ENCODE measurements at regions not wholly inside any gene's neighbourhood (a gene's known extent, or its start where the extent isn't known, plus 50 kb on each side); places are given as distances from the start of the nearest gene placed in this dataset.

DNA sequence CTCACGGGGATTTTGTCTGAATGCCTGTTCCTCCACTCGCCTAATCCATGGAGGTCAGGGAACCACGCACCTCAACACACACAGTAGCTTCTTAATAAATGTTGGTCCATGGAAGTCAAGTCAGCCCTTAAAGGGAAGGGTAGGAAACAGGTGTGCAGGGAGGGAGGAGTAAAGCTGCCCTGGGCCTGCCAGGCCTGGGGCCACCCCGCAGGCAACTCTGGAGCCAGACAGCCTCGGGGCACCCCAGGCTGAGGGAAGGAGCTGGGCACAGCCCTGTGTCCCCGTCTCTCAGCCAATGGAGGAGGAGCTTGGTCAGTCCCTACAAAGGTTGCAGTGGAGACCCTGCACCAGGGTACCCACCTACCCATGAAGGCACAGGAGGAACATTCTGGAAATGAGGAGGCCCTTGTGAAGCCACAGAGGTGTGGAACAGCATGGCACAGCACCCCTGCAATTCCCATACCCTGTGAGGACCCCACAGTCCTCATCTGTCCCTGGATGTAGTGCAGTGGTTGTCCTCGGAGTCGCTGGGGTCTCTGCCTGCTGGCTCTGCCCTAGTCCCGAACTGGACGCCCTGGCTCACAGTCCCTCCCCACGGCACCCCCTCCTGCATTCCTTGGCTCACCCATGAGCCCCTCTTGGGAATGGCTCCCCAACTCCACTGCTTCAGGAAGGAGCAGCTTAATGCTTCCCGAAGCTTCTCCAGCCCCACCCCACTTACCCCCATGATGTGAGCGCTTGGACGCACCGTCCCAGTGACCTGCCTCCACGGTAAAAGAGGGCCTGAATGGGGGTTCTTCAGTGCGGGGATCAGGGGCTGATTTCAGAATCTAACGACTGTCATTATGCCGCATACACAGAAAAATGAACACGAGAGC lies 79.2 kb upstream of the INSIG1 start:
- Mint-ChIP-seq H3K4me1 (ENCODE audit: low read depth) (peaks cover 30% of the 10 kb centered on the region), H3K9me3 (no peaks in the 10 kb centered on the region), H3K27ac (no peak overlapping the region), H3K27me3 (ENCODE audit: insufficient read depth) (peaks cover 2% of the 10 kb centered on the region), H3K4me3 (no peak overlapping the region), H3K36me3 (ENCODE audit: low read depth) (no peaks in the 10 kb centered on the region)
- no peak for DNase-seq
- TF ChIP-seq, protein P1, sequence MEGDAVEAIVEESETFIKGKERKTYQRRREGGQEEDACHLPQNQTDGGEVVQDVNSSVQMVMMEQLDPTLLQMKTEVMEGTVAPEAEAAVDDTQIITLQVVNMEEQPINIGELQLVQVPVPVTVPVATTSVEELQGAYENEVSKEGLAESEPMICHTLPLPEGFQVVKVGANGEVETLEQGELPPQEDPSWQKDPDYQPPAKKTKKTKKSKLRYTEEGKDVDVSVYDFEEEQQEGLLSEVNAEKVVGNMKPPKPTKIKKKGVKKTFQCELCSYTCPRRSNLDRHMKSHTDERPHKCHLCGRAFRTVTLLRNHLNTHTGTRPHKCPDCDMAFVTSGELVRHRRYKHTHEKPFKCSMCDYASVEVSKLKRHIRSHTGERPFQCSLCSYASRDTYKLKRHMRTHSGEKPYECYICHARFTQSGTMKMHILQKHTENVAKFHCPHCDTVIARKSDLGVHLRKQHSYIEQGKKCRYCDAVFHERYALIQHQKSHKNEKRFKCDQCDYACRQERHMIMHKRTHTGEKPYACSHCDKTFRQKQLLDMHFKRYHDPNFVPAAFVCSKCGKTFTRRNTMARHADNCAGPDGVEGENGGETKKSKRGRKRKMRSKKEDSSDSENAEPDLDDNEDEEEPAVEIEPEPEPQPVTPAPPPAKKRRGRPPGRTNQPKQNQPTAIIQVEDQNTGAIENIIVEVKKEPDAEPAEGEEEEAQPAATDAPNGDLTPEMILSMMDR (IDR thresholded peaks at IDR 0.05) = no peak

DNA sequence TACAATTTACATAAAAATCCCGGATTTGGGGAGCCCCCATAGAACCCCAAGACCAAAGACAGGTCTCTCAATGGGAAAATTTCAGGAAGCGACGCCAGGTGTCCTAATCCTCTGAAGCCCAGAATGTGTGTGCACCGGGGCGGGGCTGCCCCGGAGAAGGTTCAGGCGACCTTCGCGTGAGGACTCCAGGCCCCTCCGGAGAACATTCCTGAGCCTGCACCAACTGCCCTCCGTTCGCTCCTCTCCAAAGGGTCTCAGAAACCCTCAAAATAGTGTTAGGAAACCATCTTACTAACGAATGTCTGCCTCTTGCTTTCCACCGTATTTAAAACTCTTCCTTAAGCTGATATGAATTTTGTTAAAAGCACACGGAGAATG lies 78.5 kb upstream of the INSIG1 start:
- no peak overlapping the region for H3K4me3 Mint-ChIP-seq
- no peaks in the 10 kb centered on the region for H3K9me3 Mint-ChIP-seq
- no peak for DNase-seq
- TF ChIP-seq, protein P1 (IDR thresholded peaks at IDR 0.05) = no peak
- peaks cover 24% of the 10 kb centered on the region for H3K4me1 Mint-ChIP-seq (ENCODE audit: low read depth)
- no peak overlapping the region for H3K27ac Mint-ChIP-seq
- no peaks in the 10 kb centered on the region for H3K36me3 Mint-ChIP-seq (ENCODE audit: low read depth)
- peaks cover 2% of the 10 kb centered on the region for H3K27me3 Mint-ChIP-seq (ENCODE audit: insufficient read depth)

DNA sequence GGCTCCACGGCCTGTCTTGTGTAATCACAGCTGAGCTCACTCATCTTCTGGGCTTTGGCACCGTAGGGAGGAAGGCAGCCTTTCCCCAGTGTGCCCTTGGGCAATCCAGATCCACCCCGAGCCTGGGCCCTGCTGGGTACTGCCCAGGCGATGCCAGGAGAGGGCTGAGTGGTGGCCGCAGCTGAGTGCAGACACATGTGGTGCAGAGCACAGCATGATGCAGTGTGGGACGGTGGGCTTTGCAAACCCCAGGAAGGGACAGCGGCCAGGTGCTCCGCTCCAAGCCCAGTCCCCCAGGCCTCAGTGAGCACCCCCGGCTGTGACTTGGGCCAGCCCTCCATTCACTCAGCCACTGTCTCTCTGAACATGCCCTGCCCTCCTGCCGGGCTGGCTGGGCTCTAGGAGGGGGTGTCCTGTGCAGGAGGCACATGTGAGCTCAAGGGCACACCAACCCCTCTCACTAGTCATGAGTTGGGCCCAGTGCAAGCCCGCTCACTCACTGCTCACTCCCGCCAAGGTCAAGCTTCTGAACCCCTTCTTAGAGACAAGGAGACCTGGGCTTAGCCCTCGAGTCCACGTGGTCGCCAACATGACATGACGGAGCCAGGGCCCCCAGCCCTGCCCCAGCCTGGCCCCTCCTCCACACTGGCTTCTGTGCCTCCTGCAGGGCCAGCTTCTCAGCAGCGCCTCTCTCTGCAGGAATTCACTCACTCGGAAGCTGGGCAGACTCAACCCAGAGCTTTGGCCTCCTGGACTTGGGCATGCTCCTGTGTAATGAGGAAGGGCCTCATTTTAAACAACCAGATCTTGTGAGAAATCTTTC lies 77.5 kb upstream of the INSIG1 start:
- TF ChIP-seq, protein P1 (IDR thresholded peaks at IDR 0.05) = no peak
- no peaks in the 10 kb centered on the region for H3K36me3 Mint-ChIP-seq (ENCODE audit: low read depth)
- H3K27me3 Mint-ChIP-seq (ENCODE audit: insufficient read depth) = peaks cover 2% of the 10 kb centered on the region
- peaks cover 17% of the 10 kb centered on the region; the same call in 1 of the 2 replicates for H3K4me1 Mint-ChIP-seq (ENCODE audit: low read depth)
- no peak overlapping the region for H3K4me3 Mint-ChIP-seq
- H3K27ac Mint-ChIP-seq = no peak overlapping the region
- DNase-seq = no peak
- H3K9me3 Mint-ChIP-seq = no peaks in the 10 kb centered on the region

DNA sequence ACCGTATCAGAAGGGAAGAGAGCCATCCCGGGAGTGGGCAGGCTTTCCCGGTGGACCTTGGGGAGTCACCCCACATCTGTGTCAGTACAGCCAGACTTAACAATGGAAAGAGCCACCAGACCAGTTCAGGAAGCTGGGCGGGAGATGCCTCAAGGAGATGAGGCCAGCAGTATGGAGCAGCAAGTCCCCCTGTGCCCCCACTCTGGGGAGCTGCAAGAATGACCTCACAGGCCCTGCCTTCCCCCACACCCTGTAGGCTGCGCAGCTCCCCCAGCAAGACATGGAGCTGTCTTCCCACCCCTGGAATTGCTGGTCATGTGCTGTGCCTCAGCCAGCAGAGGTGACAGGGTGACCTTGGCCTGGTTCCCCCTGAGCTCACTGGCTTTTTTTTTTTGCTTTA lies 76.8 kb upstream of the INSIG1 start:
- Mint-ChIP-seq H3K9me3 (peaks cover 4% of the 10 kb centered on the region; the same call in 1 of the 2 replicates), H3K4me3 (no peak overlapping the region), H3K36me3 (ENCODE audit: low read depth) (no peaks in the 10 kb centered on the region), H3K27me3 (ENCODE audit: insufficient read depth) (peaks cover 2% of the 10 kb centered on the region), H3K4me1 (ENCODE audit: low read depth) (peaks cover 17% of the 10 kb centered on the region; the same call in 1 of the 2 replicates), H3K27ac (no peak overlapping the region)
- TF ChIP-seq, protein P1 (IDR thresholded peaks at IDR 0.05) = no peak
- DNase-seq = no peak

DNA sequence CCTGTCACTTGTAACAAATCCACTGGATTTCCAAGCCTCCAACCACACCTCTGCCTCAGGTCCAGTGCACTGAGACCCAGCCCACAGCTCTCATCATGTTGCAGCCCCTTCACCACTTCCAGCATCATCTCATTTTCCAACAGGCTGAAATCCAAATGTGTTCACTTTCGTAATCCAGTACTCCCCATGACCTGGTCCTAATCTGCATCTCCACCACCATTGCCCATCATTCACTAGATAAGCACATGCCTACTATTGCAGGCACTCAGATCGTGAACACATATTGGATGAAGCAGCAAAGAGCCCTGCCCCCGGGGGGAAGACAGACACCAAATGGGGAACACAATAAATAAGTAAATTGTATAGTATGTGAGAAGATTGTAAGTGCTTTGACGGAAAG lies 76.1 kb upstream of the INSIG1 start:
- Mint-ChIP-seq H3K4me3 (no peak overlapping the region), H3K27me3 (ENCODE audit: insufficient read depth) (peaks cover 2% of the 10 kb centered on the region), H3K36me3 (ENCODE audit: low read depth) (no peaks in the 10 kb centered on the region), H3K27ac (no peak overlapping the region), H3K9me3 (peaks cover 6% of the 10 kb centered on the region; the same call in 1 of the 2 replicates), H3K4me1 (ENCODE audit: low read depth) (peaks cover 16% of the 10 kb centered on the region; the same call in 1 of the 2 replicates)
- TF ChIP-seq, protein P1 (IDR thresholded peaks at IDR 0.05) = no peak
- DNase-seq = no peak
